ENCODE measurements at regions not wholly inside any gene's neighbourhood (a gene's known extent, or its start where the extent isn't known, plus 50 kb on each side); places are given as distances from the start of the nearest gene placed in this dataset.

DNA sequence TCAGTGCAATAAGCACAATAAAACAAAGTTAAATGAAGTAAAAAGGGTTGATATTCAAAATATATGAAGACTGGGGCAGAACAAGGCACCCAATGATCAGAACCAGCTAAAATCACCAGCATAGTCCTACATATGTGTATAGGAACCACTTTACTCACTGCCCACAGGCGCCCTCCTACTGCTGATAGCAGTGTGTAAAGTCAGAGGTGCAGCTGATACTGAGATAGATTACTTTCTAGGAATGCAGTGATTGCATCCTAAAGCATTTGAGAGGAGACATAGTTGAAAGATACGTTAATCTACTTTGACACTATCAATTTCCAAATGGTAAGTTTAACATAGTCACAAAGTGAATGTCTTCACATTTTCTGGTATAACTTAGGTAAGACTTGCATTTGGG lies 161.1 kb upstream of the MCHR2 start:
- no peak for TF ChIP-seq Cebpa-rat (IDR thresholded peaks at IDR 0.05)
- H3K4me1 ChIP-seq: peaks cover 14% of the 10 kb centered on the region
- no peaks in the 10 kb centered on the region for H3K27me3 ChIP-seq
- H3K9ac ChIP-seq: no peak overlapping the region
- H4K20me1 ChIP-seq: no peaks in the 10 kb centered on the region
- no peaks in the 10 kb centered on the region for H3K36me3 ChIP-seq
- no peak overlapping the region for H3K4me3 ChIP-seq
- H3K27ac ChIP-seq: no peak overlapping the region
- H3K9me3 ChIP-seq: no peaks in the 10 kb centered on the region
- no peak overlapping the region for H3K4me2 ChIP-seq

DNA sequence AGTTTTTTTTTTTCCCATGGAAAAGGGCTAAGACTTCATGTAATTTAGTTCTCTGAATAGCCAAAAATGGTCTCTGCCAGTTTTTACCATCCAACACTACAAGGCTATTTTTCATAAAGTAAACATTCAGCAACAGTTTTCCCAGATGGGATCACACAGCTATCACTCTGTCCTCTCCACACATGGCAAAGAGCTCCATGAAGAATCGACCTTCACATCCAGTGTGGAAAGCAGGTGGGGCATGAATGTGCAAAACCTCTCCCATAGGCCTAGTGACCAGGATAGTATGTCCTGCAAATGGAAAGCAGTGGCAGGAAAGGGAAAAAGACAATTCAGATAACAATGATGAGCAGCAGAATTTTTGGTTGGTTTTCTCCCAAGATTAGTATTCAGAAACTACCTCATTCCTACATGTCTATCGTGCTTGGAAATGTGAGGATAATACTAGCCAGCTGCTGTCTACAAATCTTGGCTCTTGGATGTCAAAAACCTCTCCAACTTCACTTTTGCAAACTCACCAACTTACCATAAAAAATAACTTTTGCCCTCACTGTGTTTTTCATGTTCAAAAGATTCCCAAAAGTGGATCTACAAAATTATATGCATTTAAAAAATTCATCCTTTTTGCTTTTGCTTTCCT lies 159.7 kb upstream of the MCHR2 start:
- Histone ChIP-seq H3K9me3 (no peaks in the 10 kb centered on the region), H3K27ac (no peak overlapping the region), H3K9ac (no peak overlapping the region), H3K36me3 (no peaks in the 10 kb centered on the region), H4K20me1 (no peaks in the 10 kb centered on the region), H3K27me3 (no peaks in the 10 kb centered on the region), H3K4me1 (peaks cover 9% of the 10 kb centered on the region), H3K4me3 (no peak overlapping the region), H3K4me2 (no peak overlapping the region)
- TF ChIP-seq Cebpa-rat (IDR thresholded peaks at IDR 0.05): no peak

DNA sequence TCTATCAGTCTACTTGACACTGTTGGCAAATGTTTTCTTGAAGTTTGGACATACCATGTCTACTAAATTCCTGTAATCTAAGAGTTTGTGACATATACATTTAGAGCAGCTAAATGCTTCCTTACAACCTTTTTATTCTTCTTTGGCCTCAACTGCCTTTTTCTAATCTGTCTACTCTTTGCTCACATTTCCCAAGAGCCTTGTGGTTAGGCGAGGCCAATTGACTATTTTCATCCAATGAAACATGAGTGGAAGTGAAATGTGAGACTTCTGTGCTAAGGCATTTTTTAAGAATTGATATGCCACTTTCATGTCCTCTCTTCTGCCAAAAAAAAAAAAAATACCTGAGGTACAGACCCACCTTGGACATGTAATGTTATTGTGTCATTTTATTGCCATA lies 158.2 kb upstream of the MCHR2 start:
- H3K27ac ChIP-seq: no peak overlapping the region
- H3K9me3 ChIP-seq: no peaks in the 10 kb centered on the region
- H4K20me1 ChIP-seq: no peaks in the 10 kb centered on the region
- no peak overlapping the region for H3K9ac ChIP-seq
- peaks cover 9% of the 10 kb centered on the region for H3K4me1 ChIP-seq
- no peaks in the 10 kb centered on the region for H3K27me3 ChIP-seq
- no peaks in the 10 kb centered on the region for H3K36me3 ChIP-seq
- H3K4me3 ChIP-seq: no peak overlapping the region
- peak overlapping the region; percentile 12; the same call in 1 of the 2 replicates for H3K4me2 ChIP-seq
- TF ChIP-seq Cebpa-rat (IDR thresholded peaks at IDR 0.05): no peak

DNA sequence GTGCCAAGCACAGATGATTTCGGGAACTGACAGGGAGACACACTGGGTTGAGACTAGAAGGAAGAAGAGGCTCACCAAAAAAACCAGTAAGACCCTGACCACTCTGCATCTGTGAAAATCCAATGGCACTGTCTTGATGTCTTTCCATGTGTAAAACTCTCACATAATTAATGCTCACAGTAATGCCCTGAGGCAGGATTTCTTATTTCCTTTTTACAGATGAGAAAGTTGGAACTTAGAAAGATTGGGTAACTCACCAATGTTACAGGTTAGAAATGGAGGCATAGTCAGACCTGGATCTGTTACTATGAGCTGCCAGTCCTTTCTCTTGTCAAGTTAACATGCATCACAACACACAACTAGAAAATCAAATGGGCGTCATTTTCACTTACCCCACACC lies 151.0 kb upstream of the MCHR2 start:
- Histone ChIP-seq H4K20me1 (no peaks in the 10 kb centered on the region), H3K4me2 (no peak overlapping the region), H3K4me3 (no peak overlapping the region), H3K27me3 (no peaks in the 10 kb centered on the region), H3K27ac (no peak overlapping the region), H3K9ac (no peak overlapping the region), H3K36me3 (no peaks in the 10 kb centered on the region), H3K9me3 (no peaks in the 10 kb centered on the region), H3K4me1 (no peaks in the 10 kb centered on the region)
- no peak for TF ChIP-seq Cebpa-rat (IDR thresholded peaks at IDR 0.05)

DNA sequence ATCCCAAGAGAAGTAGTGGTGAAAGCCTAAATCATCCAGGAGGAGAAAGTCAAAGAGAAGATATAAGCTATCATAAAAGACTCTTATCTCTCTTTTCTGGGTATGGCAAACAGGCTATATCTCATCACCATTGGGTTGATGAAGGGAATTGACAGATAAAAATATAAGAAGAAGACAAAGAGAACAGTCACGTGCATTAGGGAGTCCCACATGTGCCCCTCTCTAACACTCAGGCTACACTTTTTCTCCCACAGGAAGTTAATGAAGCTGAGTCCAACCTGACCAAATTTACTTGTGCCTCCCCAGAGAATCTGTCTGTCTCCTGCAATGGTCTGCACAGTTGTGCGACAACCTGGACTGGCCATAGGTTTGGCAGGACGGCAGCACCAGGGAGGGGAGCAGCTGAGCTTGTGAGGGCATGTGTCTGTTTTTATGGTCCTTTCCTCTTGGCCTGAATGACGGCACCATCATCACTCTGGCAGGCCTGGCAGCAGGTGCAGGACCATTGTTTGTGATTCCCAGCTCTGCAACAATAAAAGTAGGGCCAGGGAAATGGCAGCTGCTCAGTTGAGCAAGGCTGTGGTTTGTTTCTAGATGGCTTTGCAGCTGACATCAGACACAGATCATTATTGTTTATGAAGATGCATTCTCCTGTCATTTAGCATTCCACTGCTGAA lies 144.5 kb upstream of the MCHR2 start:
- Histone ChIP-seq H3K27me3 (no peaks in the 10 kb centered on the region), H3K36me3 (no peaks in the 10 kb centered on the region), H3K9me3 (no peaks in the 10 kb centered on the region), H3K4me3 (no peak overlapping the region), H3K4me2 (no peak overlapping the region), H3K4me1 (0 out of 2 replicates have a peak, but pooled peaks cover 3% of the 10 kb centered on the region), H4K20me1 (no peaks in the 10 kb centered on the region), H3K9ac (no peak overlapping the region), H3K27ac (no peak overlapping the region)
- TF ChIP-seq Cebpa-rat (IDR thresholded peaks at IDR 0.05): no peak

DNA sequence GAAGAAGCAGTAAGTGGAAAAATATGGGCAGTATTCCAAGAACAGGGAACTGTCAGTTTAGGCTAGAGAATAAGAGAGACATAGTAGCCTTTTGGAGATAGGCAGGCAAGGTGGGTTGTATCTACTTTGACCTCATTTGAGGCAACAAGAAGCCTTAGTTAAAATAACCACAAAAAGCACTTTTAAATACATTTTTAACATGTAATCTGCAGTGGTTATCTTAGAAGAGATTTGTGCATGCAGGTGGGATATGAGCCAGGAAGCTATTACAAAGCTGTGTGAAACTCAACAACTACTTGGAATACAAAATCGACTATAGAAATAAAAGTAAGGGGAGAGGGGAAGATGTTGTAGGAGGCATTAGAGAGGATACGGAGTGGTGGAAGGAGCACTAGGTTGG lies 143.7 kb upstream of the MCHR2 start:
- Histone ChIP-seq H3K4me2 (no peak overlapping the region), H3K4me1 (0 out of 2 replicates have a peak, but pooled peaks cover 3% of the 10 kb centered on the region), H3K9ac (no peak overlapping the region), H3K27me3 (no peaks in the 10 kb centered on the region), H3K36me3 (no peaks in the 10 kb centered on the region), H3K9me3 (no peaks in the 10 kb centered on the region), H3K4me3 (no peak overlapping the region), H4K20me1 (no peaks in the 10 kb centered on the region), H3K27ac (no peak overlapping the region)
- no peak for TF ChIP-seq Cebpa-rat (IDR thresholded peaks at IDR 0.05)

DNA sequence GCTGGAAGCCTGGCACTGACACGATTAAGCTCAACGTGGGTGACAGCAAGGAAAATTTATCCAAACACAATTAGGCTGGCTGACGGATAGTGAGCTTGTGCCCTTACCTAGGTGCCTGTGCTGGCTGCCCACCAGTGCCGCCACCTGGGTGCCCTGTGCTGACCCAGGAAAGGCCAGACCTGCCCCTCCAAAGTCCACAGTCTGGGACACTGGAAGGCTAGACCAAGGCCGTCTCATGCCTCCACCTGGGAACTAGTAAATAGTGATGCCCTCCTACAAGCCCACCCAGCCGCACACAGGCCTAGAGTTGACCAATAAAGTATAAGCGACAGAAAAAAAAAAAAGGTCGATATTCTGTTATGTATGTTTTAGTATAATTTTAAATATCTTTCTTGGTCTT lies 142.6 kb upstream of the MCHR2 start:
- Histone ChIP-seq H3K36me3 (no peaks in the 10 kb centered on the region), H3K9ac (no peak overlapping the region), H3K9me3 (no peaks in the 10 kb centered on the region), H3K27ac (no peak overlapping the region), H4K20me1 (no peaks in the 10 kb centered on the region), H3K4me2 (no peak overlapping the region), H3K27me3 (no peaks in the 10 kb centered on the region), H3K4me3 (no peak overlapping the region), H3K4me1 (0 out of 2 replicates have a peak, but pooled peaks cover 3% of the 10 kb centered on the region)
- TF ChIP-seq Cebpa-rat (IDR thresholded peaks at IDR 0.05): no peak

DNA sequence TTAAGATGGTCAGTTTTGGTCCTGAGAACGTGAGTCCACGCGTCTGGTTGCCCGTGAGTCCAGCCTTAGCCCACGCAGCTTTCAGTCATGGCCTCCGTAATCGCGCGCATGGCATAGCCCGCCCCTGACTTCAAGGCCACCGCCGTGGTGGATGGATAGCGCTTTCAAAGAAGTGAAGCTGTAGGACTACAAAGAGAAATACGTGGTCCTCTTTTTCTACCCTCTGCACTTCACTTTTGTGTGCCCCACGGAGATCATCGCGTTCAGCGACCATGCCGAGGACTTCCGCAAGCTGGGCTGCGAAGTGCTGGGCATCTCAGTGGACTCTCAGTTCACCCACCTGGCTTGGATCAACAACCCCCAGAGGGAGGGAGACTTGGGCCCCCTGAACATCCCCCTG lies 142.0 kb upstream of the MCHR2 start:
- Histone ChIP-seq H4K20me1 (no peaks in the 10 kb centered on the region), H3K4me1 (0 out of 2 replicates have a peak, but pooled peaks cover 3% of the 10 kb centered on the region), H3K9ac (no peak overlapping the region), H3K27ac (no peak overlapping the region), H3K4me2 (no peak overlapping the region), H3K36me3 (no peaks in the 10 kb centered on the region), H3K9me3 (no peaks in the 10 kb centered on the region), H3K27me3 (no peaks in the 10 kb centered on the region), H3K4me3 (no peak overlapping the region)
- TF ChIP-seq Cebpa-rat (IDR thresholded peaks at IDR 0.05): no peak

DNA sequence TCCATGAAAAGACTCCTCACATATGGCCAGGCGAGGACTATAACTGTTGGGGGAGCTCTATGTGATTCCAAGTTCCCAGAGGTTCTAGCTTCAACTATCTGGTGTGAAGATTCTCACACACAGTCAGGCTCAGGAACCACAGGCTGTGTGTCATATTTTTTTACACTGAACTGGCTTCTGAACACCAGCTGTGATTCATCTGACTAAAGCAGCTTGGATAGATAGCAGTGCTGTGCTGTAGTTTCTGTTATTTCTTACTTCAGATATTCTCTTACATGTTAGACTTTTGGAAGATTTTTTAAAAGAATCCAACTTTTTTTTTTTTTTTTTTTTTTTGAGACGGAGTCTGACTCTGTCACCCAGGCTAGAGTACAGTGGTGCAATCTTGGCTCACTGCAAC lies 140.7 kb upstream of the MCHR2 start:
- H3K9ac ChIP-seq: no peak overlapping the region
- H3K36me3 ChIP-seq: no peaks in the 10 kb centered on the region
- H4K20me1 ChIP-seq: no peaks in the 10 kb centered on the region
- 0 out of 2 replicates have a peak, but pooled peaks cover 3% of the 10 kb centered on the region for H3K4me1 ChIP-seq
- TF ChIP-seq Cebpa-rat (IDR thresholded peaks at IDR 0.05): no peak
- H3K9me3 ChIP-seq: peaks cover 4% of the 10 kb centered on the region; the same call in 1 of the 2 replicates
- no peak overlapping the region for H3K4me3 ChIP-seq
- no peak overlapping the region for H3K27ac ChIP-seq
- H3K4me2 ChIP-seq: no peak overlapping the region
- no peaks in the 10 kb centered on the region for H3K27me3 ChIP-seq

DNA sequence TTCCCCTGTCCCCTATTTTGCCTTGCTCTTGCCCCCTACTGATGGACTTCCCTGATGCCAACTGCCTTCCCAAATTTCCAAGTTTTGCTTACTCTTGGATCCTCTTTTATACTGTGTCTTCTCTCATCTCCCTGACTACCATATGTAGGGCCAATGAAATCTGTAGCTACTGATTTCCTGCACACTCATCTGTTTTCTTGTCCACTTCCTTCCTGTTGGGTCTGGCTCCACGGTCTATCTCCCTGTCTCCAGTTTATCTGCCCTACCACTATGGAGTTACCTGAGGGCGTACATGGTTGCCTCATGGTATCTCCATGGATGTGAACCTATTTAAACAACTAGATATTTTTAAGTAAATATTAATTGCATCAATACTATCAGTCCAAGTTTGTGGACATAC lies 140.3 kb upstream of the MCHR2 start:
- no peak overlapping the region for H3K4me2 ChIP-seq
- H4K20me1 ChIP-seq: no peaks in the 10 kb centered on the region
- no peak overlapping the region for H3K9ac ChIP-seq
- H3K4me3 ChIP-seq: no peak overlapping the region
- no peaks in the 10 kb centered on the region for H3K36me3 ChIP-seq
- H3K27ac ChIP-seq: no peak overlapping the region
- H3K9me3 ChIP-seq: peaks cover 4% of the 10 kb centered on the region; the same call in 1 of the 2 replicates
- TF ChIP-seq Cebpa-rat (IDR thresholded peaks at IDR 0.05): no peak
- 0 out of 2 replicates have a peak, but pooled peaks cover 3% of the 10 kb centered on the region for H3K4me1 ChIP-seq
- H3K27me3 ChIP-seq: no peaks in the 10 kb centered on the region
